Fibroblast of mammary gland (primary cell): ENCODE measurements at regions not wholly inside any gene's neighbourhood (a gene's known extent, or its start where the extent isn't known, plus 50 kb on each side); places are given as distances from the start of the nearest gene placed in this dataset.
A peak's percentile ranks its signal among the peaks of the same experiment; 100 is the strongest.
"Not testable (repeated sequence)": the region's sequence is repeated elsewhere in the genome, so short reads cannot be mapped to it uniquely, and the experiment has no call there.

Source experiments
- DNase-seq: peaks from one replicate; pipeline ENCODE4 v3.0.0-alpha.2; 2010; ENCODE audit warnings: low read depth
- H3K4me3 ChIP-seq: 2 replicates; pipeline ENCODE4 v1.5.1; 2011; ENCODE audit warnings: low read depth, mild to moderate bottlenecking, low read length, moderate library complexity; ENCODE audit not compliant: control insufficient read depth
- CTCF ChIP-seq: conservative IDR thresholded peaks from 2 replicates; pipeline ENCODE4 v1.5.1; 2011; ENCODE audit warnings: low read depth, low read length, inconsistent platforms; ENCODE audit not compliant: control insufficient read depth, insufficient read depth

- H3K4me3 ChIP-seq, result no peak overlapping the region
- DNase-seq, result peak; percentile 59
- no peak for TF ChIP-seq CTCF
Measured at GRCh38 chr9:24793787-24794186, 248.1 kb upstream of the IZUMO3 start.

- H3K4me3 ChIP-seq, result no peak overlapping the region
- DNase-seq, result no peak
- no peak for TF ChIP-seq CTCF
Measured at GRCh38 chr9:24776226-24776625, 230.5 kb upstream of the IZUMO3 start.

DNA sequence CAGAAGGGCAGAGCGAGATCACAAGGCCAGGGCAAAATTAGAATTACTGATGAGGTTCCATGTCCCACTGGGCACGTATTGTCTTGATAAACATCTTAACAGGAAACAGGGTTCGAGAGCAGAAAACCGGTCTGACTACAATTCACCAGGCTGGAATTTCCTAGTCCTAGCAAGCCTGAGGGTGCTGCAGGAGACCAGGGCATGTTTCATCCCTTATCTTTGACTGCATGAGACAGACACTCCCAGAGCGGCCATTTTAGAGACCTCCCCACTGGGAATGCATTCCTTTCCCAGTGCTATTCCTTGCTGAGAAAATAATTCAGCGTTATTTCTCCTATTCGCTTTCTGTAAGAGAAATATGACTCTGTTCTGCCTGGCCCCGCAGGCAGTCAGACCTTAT lies 228.5 kb upstream of the IZUMO3 start:
- H3K4me3 ChIP-seq, DNase-seq: not testable (repeated sequence)

- DNase-seq, result no peak
- no peak for TF ChIP-seq CTCF
- no peak overlapping the region for H3K4me3 ChIP-seq
Measured at GRCh38 chr9:24766081-24766480, 220.4 kb upstream of the IZUMO3 start.

GRCh38 chr9:24765025-24765756 lies 219.5 kb upstream of the IZUMO3 start:
- no peak overlapping the region for H3K4me3 ChIP-seq
- no peak for TF ChIP-seq CTCF
- no peak for DNase-seq

DNA sequence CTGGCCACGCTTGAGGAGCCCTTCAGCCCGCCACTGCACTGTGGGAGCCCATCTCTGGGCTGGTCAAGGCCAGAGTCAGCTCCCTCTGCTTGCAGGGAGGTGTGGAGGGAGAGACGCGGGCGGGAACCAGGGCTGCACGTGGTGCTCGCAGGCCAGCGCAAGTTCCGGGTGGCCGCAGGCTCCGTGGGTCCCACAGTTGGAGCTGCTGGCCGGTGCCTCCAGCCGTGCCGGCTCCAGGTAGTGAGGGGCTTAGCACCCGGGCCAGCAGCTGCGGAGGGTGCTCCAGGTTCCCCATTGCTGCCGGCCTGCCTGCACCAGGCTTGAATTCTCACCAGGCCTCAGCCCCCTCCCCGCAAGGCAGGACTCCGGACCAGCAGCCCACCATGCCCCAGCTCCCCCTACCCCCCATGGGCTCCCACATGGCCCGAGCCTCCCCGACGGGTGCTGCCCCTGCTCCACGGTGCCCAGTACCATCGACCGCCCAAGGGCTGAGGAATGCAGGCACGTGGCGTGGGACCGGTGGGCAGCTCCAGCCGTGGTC lies 192.8 kb upstream of the IZUMO3 start:
- DNase-seq, result no peak
- no peak overlapping the region for H3K4me3 ChIP-seq
- TF ChIP-seq CTCF, result no peak

- no peak overlapping the region for H3K4me3 ChIP-seq
- no peak for DNase-seq
- TF ChIP-seq CTCF, result no peak
Measured at GRCh38 chr9:24731754-24732153, 186.1 kb upstream of the IZUMO3 start.
